ENCODE measurements at regions not wholly inside any gene's neighbourhood (a gene's known extent, or its start where the extent isn't known, plus 50 kb on each side); places are given as distances from the start of the nearest gene placed in this dataset.

DNA sequence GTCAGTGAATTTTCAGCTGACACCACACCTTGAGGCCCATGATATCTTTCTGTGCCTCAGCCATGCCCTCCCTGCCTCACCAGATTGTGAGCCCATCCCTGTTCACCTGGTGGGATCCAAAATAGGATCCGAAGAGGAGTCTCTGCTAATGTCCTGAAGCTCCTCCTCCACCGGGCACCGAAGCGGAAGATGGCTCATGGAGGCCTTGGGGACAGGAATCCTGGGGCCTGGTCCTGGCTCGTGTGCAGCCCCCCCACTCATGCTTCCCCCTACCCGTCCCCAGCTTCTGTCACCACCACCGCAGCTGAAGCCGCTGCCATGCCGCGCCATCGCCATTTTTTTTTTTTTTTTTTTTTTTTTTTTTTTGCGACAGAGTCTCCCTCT is 1683.4 kb downstream of the TP53TG3F start:
- TF ChIP-seq, protein P1, sequence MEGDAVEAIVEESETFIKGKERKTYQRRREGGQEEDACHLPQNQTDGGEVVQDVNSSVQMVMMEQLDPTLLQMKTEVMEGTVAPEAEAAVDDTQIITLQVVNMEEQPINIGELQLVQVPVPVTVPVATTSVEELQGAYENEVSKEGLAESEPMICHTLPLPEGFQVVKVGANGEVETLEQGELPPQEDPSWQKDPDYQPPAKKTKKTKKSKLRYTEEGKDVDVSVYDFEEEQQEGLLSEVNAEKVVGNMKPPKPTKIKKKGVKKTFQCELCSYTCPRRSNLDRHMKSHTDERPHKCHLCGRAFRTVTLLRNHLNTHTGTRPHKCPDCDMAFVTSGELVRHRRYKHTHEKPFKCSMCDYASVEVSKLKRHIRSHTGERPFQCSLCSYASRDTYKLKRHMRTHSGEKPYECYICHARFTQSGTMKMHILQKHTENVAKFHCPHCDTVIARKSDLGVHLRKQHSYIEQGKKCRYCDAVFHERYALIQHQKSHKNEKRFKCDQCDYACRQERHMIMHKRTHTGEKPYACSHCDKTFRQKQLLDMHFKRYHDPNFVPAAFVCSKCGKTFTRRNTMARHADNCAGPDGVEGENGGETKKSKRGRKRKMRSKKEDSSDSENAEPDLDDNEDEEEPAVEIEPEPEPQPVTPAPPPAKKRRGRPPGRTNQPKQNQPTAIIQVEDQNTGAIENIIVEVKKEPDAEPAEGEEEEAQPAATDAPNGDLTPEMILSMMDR (IDR thresholded peaks at IDR 0.05), result no peak
- no peak for TF ChIP-seq EP300 (IDR thresholded peaks at IDR 0.05)

Measured in sigmoid colon (tissue), 4 donors.